Osteoblast (primary cell): ENCODE measurements at regions not wholly inside any gene's neighbourhood (a gene's known extent, or its start where the extent isn't known, plus 50 kb on each side); places are given as distances from the start of the nearest gene placed in this dataset.

Experiments used
- DNase-seq: peaks from one replicate; pipeline ENCODE4 v3.0.0; 2011; ENCODE audit warnings: low spot score, mixed read lengths; ENCODE audit not compliant: insufficient read length; ENCODE audit errors: missing footprints
- H2AFZ ChIP-seq: 2 replicates; pipeline ENCODE4 v1.6.0; 2011; ENCODE audit warnings: mild to moderate bottlenecking, low read length
- H3K27ac ChIP-seq: 2 replicates; pipeline ENCODE4 v1.5.1; 2011; ENCODE audit warnings: mild to moderate bottlenecking, low read depth, low read length, moderate library complexity
- H3K27me3 ChIP-seq: 2 replicates; pipeline ENCODE4 v1.6.0; 2012; ENCODE audit warnings: mild to moderate bottlenecking, control low read depth, inconsistent platforms, low read length, moderate library complexity; ENCODE audit not compliant: insufficient read depth
- H3K36me3 ChIP-seq: 2 replicates; pipeline ENCODE4 v1.5.1; 2011; ENCODE audit warnings: mild to moderate bottlenecking, low read length, control low read depth, moderate library complexity; ENCODE audit not compliant: insufficient read depth
- H3K4me1 ChIP-seq: 2 replicates; pipeline ENCODE4 v1.5.1; 2011; ENCODE audit warnings: mild to moderate bottlenecking, low read length, control low read depth, moderate library complexity; ENCODE audit not compliant: insufficient read depth
- H3K4me2 ChIP-seq: 2 replicates; pipeline ENCODE4 v1.6.0; 2011; ENCODE audit warnings: mild to moderate bottlenecking, low read length; ENCODE audit not compliant: insufficient read depth
- H3K4me3 ChIP-seq: fragments of 200-600 bp; sonication (generic); 3 replicates; pipeline ENCODE4 v1.5.1; 2012; ENCODE audit warnings: mild to moderate bottlenecking, low read length, inconsistent platforms; ENCODE audit not compliant: insufficient read depth
- H3K79me2 ChIP-seq: 2 replicates; pipeline ENCODE4 v1.6.0; 2012; ENCODE audit warnings: mild to moderate bottlenecking, low read length, control low read depth, inconsistent platforms; ENCODE audit not compliant: insufficient read depth
- H3K9me3 ChIP-seq: 2 replicates; pipeline ENCODE4 v1.5.1; 2011; ENCODE audit warnings: low read depth, low read length, control low read depth
- H4K20me1 ChIP-seq: 2 replicates; pipeline ENCODE4 v1.6.0; 2012; ENCODE audit warnings: mild to moderate bottlenecking, low read length, control low read depth; ENCODE audit not compliant: insufficient read depth
- TF ChIP-seq, protein P1 (sequence below): IDR thresholded peaks from 2 replicates; pipeline ENCODE4 v1.5.1; 2011; ENCODE audit warnings: mild to moderate bottlenecking, low read depth, low read length, moderate library complexity; ENCODE audit errors: extremely low read depth

- Histone ChIP-seq H3K4me3 (no peak overlapping the region), H3K4me2 (no peak overlapping the region), H3K9me3 (no peaks in the 10 kb centered on the region), H3K79me2 (no peaks in the 10 kb centered on the region), H3K27ac (no peak overlapping the region), H4K20me1 (no peaks in the 10 kb centered on the region), H3K4me1 (no peaks in the 10 kb centered on the region), H3K36me3 (no peaks in the 10 kb centered on the region), H3K27me3 (no peaks in the 10 kb centered on the region), H2AFZ (no peak overlapping the region)
- no peak for DNase-seq
- TF ChIP-seq, protein P1, sequence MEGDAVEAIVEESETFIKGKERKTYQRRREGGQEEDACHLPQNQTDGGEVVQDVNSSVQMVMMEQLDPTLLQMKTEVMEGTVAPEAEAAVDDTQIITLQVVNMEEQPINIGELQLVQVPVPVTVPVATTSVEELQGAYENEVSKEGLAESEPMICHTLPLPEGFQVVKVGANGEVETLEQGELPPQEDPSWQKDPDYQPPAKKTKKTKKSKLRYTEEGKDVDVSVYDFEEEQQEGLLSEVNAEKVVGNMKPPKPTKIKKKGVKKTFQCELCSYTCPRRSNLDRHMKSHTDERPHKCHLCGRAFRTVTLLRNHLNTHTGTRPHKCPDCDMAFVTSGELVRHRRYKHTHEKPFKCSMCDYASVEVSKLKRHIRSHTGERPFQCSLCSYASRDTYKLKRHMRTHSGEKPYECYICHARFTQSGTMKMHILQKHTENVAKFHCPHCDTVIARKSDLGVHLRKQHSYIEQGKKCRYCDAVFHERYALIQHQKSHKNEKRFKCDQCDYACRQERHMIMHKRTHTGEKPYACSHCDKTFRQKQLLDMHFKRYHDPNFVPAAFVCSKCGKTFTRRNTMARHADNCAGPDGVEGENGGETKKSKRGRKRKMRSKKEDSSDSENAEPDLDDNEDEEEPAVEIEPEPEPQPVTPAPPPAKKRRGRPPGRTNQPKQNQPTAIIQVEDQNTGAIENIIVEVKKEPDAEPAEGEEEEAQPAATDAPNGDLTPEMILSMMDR, result no peak
Observed at GRCh38 chr4:22900876-22901275, 208.1 kb downstream of the GBA3 start.

- no peaks in the 10 kb centered on the region for H3K4me1 ChIP-seq
- no peak overlapping the region for H3K4me2 ChIP-seq
- DNase-seq, result peak; percentile 43
- H3K4me3 ChIP-seq, result no peak overlapping the region
- no peaks in the 10 kb centered on the region for H4K20me1 ChIP-seq
- no peak overlapping the region for H3K27ac ChIP-seq
- no peak overlapping the region for H2AFZ ChIP-seq
- H3K79me2 ChIP-seq, result no peaks in the 10 kb centered on the region
- no peaks in the 10 kb centered on the region for H3K9me3 ChIP-seq
- H3K36me3 ChIP-seq, result no peaks in the 10 kb centered on the region
- peaks cover 2% of the 10 kb centered on the region for H3K27me3 ChIP-seq
- TF ChIP-seq, protein P1, result peak; percentile 82
Observed at GRCh38 chr4:22897520-22898108, 204.9 kb downstream of the GBA3 start.

- no peak overlapping the region for H3K4me3 ChIP-seq
- H2AFZ ChIP-seq, result no peak overlapping the region
Observed at GRCh38 chr4:22895482-22895881, 202.7 kb downstream of the GBA3 start.

GRCh38 chr4:22884157-22884556 lies 191.4 kb downstream of the GBA3 start:
- no peak overlapping the region for H3K4me3 ChIP-seq
- no peak overlapping the region for H3K4me2 ChIP-seq
- DNase-seq, result no peak
- no peaks in the 10 kb centered on the region for H3K4me1 ChIP-seq
- H3K79me2 ChIP-seq, result no peaks in the 10 kb centered on the region
- H2AFZ ChIP-seq, result no peak overlapping the region
- no peaks in the 10 kb centered on the region for H3K27me3 ChIP-seq
- no peak overlapping the region for H3K27ac ChIP-seq
- no peaks in the 10 kb centered on the region for H3K36me3 ChIP-seq
- TF ChIP-seq, protein P1, result no peak
- H3K9me3 ChIP-seq, result no peaks in the 10 kb centered on the region
- no peaks in the 10 kb centered on the region for H4K20me1 ChIP-seq

More at GRCh38 chr4:22895482-22895881, 202.7 kb downstream of the GBA3 start:
- no peak for DNase-seq
- TF ChIP-seq, protein P1, result no peak
- Histone ChIP-seq H3K4me1 (no peaks in the 10 kb centered on the region), H3K4me2 (no peak overlapping the region), H3K79me2 (no peaks in the 10 kb centered on the region), H4K20me1 (no peaks in the 10 kb centered on the region), H3K9me3 (no peaks in the 10 kb centered on the region), H3K27ac (no peak overlapping the region), H3K27me3 (peaks cover 2% of the 10 kb centered on the region), H3K36me3 (no peaks in the 10 kb centered on the region)
